Muscle layer of duodenum (tissue), 2 donors: ENCODE measurements at regions not wholly inside any gene's neighbourhood (a gene's known extent, or its start where the extent isn't known, plus 50 kb on each side); places are given as distances from the start of the nearest gene placed in this dataset.
"Not testable (repeated sequence)": the region's sequence is repeated elsewhere in the genome, so short reads cannot be mapped to it uniquely, and the experiment has no call there.

Experiments used
- H3K27ac ChIP-seq: one replicate; pipeline ENCODE4 v1.7.0; 2013; ENCODE audit warnings: mild to moderate bottlenecking, low read length
- H3K27me3 ChIP-seq: one replicate; pipeline ENCODE4 v1.7.0; 2013; ENCODE audit warnings: low read depth, mild to moderate bottlenecking, control low read depth, low read length
- H3K36me3 ChIP-seq, 2 donors: one replicate each; pipeline ENCODE4 v1.7.0; 2013; ENCODE audit warnings: low read length in 2 of 2, control low read depth in 1 of 2, mild to moderate bottlenecking in 1 of 2; ENCODE audit not compliant: insufficient read depth in 2 of 2, control insufficient read depth in 1 of 2
- H3K4me1 ChIP-seq, 2 donors: one replicate each; pipeline ENCODE4 v1.7.0; 2013; ENCODE audit warnings: low read length in 2 of 2, mild to moderate bottlenecking in 2 of 2, control low read depth in 1 of 2, moderate library complexity in 1 of 2; ENCODE audit not compliant: insufficient read depth in 2 of 2, control insufficient read depth in 1 of 2
- H3K4me3 ChIP-seq, 2 donors: one replicate each; pipeline ENCODE4 v1.7.0; 2013; ENCODE audit warnings: low read length in 2 of 2, low read depth in 1 of 2, mild to moderate bottlenecking in 1 of 2
- H3K9me3 ChIP-seq, 2 donors: one replicate each; pipeline ENCODE4 v1.7.0; 2013; ENCODE audit warnings: low read length in 2 of 2, control low read depth in 1 of 2, mild to moderate bottlenecking in 1 of 2; ENCODE audit not compliant: control insufficient read depth in 1 of 2
- donor health status: healthy.

GRCh38 chr11:104700609-104701008 is 197.7 kb downstream of the CASP12 start:
- H3K36me3 ChIP-seq, result no peaks in the 10 kb centered on the region
- H3K27me3 ChIP-seq, result no peaks in the 10 kb centered on the region
- no peak overlapping the region for H3K4me3 ChIP-seq
- no peak overlapping the region for H3K27ac ChIP-seq
- no peaks in the 10 kb centered on the region for H3K9me3 ChIP-seq
- no peaks in the 10 kb centered on the region for H3K4me1 ChIP-seq

GRCh38 chr11:104699981-104700380 is 198.3 kb downstream of the CASP12 start:
- Histone ChIP-seq H3K9me3 (no peaks in the 10 kb centered on the region), H3K4me1 (no peaks in the 10 kb centered on the region), H3K4me3 (no peak overlapping the region), H3K36me3 (no peaks in the 10 kb centered on the region), H3K27ac (no peak overlapping the region), H3K27me3 (no peaks in the 10 kb centered on the region)

- Histone ChIP-seq H3K27me3 (no peaks in the 10 kb centered on the region), H3K9me3 (no peaks in the 10 kb centered on the region), H3K4me3 (no peak overlapping the region), H3K27ac (no peak overlapping the region), H3K4me1 (no peaks in the 10 kb centered on the region), H3K36me3 (no peaks in the 10 kb centered on the region)
Observed at GRCh38 chr11:104695065-104695463, 203.2 kb downstream of the CASP12 start.

GRCh38 chr11:104694259-104695064 is 203.8 kb downstream of the CASP12 start:
- no peaks in the 10 kb centered on the region for H3K9me3 ChIP-seq
- H3K4me1 ChIP-seq, result no peaks in the 10 kb centered on the region
- no peaks in the 10 kb centered on the region for H3K27me3 ChIP-seq
- no peaks in the 10 kb centered on the region for H3K36me3 ChIP-seq
- no peak overlapping the region for H3K4me3 ChIP-seq
- no peak overlapping the region for H3K27ac ChIP-seq

GRCh38 chr11:104692751-104693150 is 205.5 kb downstream of the CASP12 start:
- Histone ChIP-seq H3K27me3 (no peaks in the 10 kb centered on the region), H3K4me1 (no peaks in the 10 kb centered on the region), H3K27ac (no peak overlapping the region), H3K36me3 (no peaks in the 10 kb centered on the region), H3K4me3 (no peak overlapping the region), H3K9me3 (no peaks in the 10 kb centered on the region)

DNA sequence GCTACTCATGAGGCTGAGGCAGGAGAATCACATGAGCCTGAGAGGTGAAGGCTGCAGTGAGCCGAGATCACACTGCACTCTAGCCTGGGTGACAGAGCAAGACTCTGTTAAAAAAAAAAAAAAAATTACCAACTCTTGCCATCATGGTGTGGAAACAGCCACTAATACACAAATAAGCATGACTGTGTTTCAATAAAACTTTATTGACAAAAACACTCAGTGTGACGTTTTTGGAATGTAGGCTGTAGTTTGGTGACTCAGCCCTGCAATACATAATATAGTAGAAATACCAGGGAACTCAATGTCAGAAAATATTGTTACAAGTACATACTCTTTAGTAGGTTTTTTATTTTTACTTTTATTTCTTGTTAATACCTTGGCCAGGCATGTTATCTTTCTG is 207.1 kb downstream of the CASP12 start:
- H3K27ac ChIP-seq, result no peak overlapping the region
- no peaks in the 10 kb centered on the region for H3K4me1 ChIP-seq

DNA sequence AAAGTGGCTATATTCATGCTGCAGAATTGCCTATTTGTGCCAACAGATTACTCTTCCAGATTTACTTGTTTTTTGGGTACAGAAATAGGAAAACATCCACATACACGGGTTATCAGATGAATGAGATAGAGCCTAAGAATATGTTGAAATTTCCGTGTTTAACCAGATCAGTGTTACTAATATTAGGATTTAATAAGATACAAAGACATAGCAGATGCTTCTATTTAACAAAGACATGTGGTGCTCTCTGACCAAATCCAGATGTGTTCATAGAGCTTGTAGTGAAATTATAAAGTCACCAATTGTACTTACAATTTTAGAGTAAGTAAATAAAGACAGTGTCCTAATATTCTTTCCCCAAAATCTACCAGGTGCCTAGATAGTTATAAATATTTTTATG is 208.0 kb downstream of the CASP12 start:
- Histone ChIP-seq H3K4me3 (no peak overlapping the region), H3K27ac (no peak overlapping the region), H3K4me1 (no peaks in the 10 kb centered on the region), H3K9me3 (no peaks in the 10 kb centered on the region), H3K27me3 (no peaks in the 10 kb centered on the region), H3K36me3 (no peaks in the 10 kb centered on the region)

More for the DNA sequence above, 207.1 kb downstream of the CASP12 start:
- Histone ChIP-seq H3K9me3 (no peaks in the 10 kb centered on the region), H3K4me3 (no peak overlapping the region), H3K36me3 (no peaks in the 10 kb centered on the region), H3K27me3 (no peaks in the 10 kb centered on the region)

DNA sequence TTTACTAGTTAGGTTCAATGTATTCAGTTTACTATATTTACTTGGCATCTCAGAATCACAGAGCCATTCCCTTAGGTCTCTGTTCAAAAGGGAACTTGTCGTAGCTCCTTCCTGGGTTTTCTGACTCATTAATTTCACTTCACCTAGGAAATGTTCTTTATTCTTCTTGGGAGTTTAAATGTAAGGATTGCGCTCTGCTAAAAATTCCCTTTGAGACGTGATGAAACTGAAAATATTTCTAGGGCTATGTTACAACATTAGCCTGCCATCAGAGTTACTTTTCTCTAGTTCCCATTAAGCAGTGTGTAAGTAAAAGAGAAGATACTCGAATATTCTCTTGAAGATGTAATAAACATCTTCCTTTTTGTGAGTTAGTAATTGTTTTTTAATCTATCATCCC is 209.5 kb downstream of the CASP12 start:
- Histone ChIP-seq H3K27ac (no peak overlapping the region), H3K4me3 (no peak overlapping the region), H3K4me1 (no peaks in the 10 kb centered on the region), H3K27me3 (no peaks in the 10 kb centered on the region), H3K9me3 (no peaks in the 10 kb centered on the region), H3K36me3 (no peaks in the 10 kb centered on the region)

- no peak overlapping the region for H3K4me3 ChIP-seq
- no peak overlapping the region for H3K27ac ChIP-seq
- H3K4me1 ChIP-seq, result no peaks in the 10 kb centered on the region
- no peaks in the 10 kb centered on the region for H3K36me3 ChIP-seq
- H3K27me3 ChIP-seq, result no peaks in the 10 kb centered on the region
- H3K9me3 ChIP-seq, result no peaks in the 10 kb centered on the region
Observed at GRCh38 chr11:104682206-104682605, 216.1 kb downstream of the CASP12 start.

DNA sequence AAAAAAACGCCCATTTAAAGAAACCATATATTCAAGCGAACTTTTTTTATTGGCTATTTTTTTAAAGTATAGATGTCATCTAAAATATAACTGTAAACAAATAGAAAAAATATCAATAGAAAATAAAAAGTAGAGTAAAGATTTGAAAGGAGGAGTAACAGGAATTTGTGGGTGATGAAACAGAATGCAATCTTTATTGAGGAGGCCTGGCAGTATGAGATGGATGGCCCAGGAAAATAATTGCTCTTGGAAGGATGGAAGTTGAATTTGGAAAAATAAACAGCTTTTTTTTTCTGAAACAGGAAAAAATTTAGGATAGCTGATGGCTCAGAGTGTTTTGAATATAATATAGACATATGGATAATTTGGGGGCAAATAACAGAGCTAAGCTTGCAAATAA is 219.0 kb downstream of the CASP12 start:
- no peak overlapping the region for H3K27ac ChIP-seq
- no peak overlapping the region for H3K4me3 ChIP-seq
- no peaks in the 10 kb centered on the region for H3K4me1 ChIP-seq
- no peaks in the 10 kb centered on the region for H3K9me3 ChIP-seq
- no peaks in the 10 kb centered on the region for H3K36me3 ChIP-seq
- H3K27me3 ChIP-seq, result no peaks in the 10 kb centered on the region

DNA sequence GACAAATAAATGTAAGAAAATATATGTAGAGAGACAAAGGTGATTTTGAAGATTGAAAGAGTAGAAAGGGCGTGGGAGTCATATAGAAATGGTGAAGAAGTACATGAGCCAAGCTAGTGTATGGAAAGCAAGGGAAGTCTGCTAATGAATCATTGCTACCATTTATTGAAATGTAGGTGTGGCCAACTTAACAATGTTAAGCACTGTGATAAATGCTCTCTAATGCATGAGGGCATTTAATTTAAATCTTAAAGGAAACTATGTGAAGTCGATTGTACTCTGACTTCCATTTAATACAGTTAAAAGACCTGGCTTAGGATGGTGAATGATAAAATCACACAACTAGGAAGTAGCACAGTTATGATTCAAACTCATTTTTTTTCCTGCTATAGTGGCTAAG is 219.9 kb downstream of the CASP12 start:
- no peak overlapping the region for H3K4me3 ChIP-seq
- H3K27ac ChIP-seq, result no peak overlapping the region
- no peaks in the 10 kb centered on the region for H3K4me1 ChIP-seq
- H3K9me3 ChIP-seq, result no peaks in the 10 kb centered on the region
- H3K27me3 ChIP-seq, result no peaks in the 10 kb centered on the region
- H3K36me3 ChIP-seq, result no peaks in the 10 kb centered on the region

GRCh38 chr11:104677069-104677468 is 221.2 kb downstream of the CASP12 start:
- not testable (repeated sequence) for H3K4me1 ChIP-seq, H3K27ac ChIP-seq, H3K36me3 ChIP-seq, H3K9me3 ChIP-seq, H3K27me3 ChIP-seq, H3K4me3 ChIP-seq
